HG02943 (cell line): ENCODE measurements at regions not wholly inside any gene's neighbourhood (a gene's known extent, or its start where the extent isn't known, plus 50 kb on each side); places are given as distances from the start of the nearest gene placed in this dataset.

Experiments used
- ATAC-seq: cut with Tn5 transposase; IDR thresholded peaks from one replicate; pipeline ENCODE4 v1.9.1; 2021; ENCODE audit warnings: mild to moderate bottlenecking, low read depth, moderate library complexity; ENCODE audit not compliant: unreplicated experiment

DNA sequence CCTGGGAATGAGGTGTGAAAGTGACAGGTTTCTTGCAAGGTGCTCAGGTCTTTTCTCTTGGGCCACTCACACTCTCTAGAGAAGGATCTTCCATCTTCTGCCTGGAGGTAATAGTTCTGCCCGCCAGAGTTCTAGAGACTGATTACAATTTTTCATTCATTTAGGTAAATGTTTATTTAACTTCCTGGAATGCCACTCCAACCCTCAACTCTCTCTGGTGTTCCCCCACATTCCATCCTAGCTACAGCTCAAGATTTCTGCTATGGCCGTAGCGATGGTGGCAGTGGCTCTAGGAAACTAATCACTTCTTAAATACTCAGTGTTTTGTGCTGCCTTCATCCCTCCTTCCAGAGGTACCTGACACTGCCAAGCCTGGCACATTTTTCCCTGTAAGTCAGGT is 174.6 kb downstream of the WDR11 start:
- no peak for ATAC-seq

DNA sequence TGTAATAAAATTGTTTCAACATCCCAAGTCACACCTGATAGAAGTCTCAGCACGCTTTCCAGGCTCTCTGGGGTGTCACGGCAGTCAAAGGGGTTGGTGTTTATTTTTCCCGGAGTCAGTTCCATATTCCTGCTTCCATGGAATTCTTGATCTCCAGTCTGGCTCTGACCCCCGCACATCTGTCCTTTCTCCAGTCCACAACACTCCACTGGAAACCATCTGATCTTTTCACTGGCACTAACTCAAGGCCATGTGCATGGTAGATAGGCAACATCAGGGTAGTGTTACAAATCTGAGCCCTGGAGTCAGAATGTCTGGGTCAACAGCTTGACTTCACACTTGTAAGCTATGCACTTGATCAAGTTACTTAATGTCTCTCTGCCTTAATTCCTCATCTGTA is 176.2 kb downstream of the WDR11 start:
- no peak for ATAC-seq

DNA sequence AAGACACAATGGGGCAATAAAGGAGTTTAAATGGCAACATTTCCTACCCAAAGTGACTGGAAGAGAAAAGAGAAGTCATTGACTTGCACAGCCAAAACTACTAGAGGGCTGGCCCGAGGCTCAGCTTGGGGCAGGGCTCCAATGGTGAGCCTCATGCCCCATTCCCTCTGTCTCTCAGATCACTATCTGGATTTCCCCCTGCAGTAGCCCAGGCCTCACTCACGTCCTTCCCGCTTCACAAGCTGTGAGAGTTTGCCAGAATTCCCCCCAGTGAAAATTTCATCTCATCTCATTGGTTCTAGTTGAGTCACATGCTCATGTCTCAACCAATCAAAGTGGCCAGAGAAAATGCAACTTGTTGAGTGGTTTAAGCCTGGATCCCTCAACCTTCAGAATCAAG is 181.3 kb downstream of the WDR11 start:
- no peak for ATAC-seq

DNA sequence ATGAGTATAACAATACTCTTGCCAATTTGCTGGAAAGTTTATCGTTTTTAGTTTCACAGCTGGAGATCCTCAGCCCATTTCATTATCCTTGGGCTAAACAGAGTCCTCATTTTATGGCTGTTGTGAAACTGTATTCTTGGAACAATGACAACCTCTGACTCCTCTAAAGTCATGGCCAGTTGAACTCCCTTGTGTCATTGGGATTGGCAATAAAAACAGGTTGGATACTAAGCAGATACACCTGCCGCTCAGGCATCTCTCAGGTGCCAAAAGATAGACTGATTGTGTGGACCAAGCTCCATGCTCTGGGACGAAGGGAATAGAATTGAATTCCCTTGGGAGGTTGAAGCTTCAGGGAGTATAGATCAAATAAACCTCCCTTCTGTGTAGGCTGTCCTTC is 182.2 kb downstream of the WDR11 start:
- ATAC-seq, result no peak

DNA sequence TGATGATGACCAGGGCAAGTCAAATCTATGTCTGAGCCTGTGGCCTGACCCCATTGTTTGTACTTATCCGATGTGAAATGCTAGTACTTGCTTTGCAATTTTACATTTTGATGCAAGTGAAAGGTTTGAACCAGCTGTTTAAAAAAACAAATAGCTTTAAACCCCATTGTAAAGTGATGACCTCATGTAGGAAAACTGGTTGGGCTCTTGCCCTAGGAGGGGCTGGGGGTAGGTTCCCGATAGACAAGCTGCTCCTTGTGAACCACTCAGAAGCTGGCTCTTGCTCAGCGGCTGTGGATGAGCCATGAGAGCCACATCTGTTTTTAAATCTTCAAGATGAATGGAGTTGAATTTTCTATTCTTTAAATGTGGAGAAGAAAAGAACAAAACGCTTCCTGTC is 185.3 kb downstream of the WDR11 start:
- no peak for ATAC-seq

DNA sequence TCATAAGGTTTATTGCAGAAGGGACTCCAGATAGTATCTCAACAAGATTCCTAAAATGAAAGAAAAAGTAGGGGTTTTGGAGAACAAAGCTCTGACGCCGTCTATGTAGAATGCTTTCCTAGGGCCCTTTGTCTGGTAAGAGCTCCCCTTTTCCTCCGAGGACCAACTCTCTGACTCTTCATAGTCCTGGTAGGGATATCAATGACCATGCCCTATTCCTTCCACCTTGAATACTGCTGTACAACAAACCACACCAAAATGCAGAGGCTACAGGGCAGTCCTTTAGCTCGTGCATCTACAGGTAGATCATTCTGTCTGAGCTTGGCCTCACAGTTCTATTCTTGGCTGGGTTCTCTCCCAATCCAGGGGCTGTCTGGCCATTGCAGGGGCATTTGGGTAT is 190.3 kb downstream of the WDR11 start:
- no peak for ATAC-seq

DNA sequence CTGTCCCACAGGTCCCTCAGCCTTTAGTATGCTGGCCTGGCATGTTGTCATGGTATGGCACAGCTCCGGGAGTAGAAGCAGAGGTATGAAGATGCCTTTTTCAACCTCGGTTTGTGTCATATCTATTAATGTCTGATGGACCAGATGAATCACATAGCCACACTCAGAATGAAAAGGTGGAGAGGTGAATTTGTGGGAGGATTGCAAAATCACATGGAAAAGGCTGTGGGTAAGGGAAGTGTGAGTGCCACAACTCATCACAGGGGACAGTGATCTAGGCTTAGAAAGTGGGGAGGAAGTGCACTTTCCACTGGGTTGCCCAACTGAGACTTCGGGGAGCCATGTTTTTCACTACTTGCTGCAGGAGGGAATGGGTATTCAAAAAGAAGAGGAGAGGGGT is 190.7 kb downstream of the WDR11 start:
- no peak for ATAC-seq

DNA sequence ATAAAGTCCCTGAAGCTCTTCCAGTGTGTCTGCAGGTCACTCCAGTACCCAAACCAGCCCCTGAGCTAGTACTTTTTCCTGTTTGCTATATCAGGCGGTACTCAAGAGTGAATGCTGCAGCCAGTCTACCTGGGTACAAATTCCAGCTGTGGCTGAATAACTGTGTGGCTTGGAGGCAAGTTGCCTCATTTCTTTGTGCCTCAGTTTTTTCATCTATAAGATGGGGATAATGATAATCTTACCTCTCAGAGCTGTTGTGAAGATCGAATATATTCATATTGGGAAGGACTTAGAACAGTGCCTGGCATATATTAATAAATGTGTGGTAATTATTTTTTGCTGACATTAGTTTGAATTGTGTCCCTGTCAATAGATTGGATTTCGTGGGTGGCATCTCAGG is 191.2 kb downstream of the WDR11 start:
- no peak for ATAC-seq

DNA sequence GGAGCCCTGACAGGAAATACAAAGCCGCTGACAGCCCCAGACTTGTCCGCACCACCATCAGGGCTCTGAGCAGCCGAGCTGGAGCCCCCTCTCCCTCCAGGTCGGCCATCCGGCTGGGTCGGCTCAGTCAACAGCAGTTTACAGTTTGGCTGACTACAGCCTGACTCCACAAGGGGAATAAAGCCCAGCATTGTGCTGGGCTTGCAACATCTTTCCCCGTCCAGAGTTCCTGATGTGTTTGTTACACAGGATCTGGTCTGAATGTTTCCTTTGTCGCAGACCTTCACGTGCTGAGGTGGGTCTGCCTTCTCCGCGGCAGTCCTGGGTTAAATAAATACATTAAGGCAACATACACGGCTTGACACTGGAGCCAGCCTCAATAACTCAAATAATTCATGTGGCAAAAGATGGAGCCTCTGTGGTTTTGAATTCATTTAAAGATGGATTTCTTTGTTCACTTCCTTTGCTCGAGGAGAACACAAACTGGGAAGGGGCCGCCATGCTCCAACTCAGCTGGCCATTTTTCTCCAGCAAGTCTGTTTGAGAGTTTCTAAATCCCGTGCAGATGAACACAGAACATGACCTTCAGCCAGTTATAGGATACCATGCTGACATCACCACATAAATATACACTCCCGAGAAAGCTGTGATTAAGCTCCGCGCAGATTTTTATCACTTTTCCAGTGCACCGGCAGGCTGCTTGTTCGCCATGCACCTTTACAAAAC is 192.1 kb downstream of the WDR11 start:
- no peak for ATAC-seq

DNA sequence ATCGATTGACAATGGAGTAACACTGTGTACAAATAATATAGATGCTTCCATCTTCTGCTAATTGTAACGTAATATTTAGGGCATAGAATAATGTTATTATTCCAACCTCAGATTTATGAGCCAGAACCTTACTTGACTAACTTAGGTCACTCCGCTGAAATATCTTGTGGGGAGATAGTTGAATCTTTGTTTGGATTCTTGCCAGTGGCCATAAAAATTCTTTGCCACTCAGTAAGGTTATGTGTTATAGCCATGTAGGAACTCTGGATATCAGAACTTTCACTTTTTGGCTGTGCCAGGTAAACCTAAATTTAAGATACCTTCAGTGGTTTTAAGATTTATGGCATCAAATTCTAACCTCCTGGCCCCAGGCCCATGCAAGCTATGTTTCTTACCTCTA is 197.6 kb downstream of the WDR11 start:
- no peak for ATAC-seq

DNA sequence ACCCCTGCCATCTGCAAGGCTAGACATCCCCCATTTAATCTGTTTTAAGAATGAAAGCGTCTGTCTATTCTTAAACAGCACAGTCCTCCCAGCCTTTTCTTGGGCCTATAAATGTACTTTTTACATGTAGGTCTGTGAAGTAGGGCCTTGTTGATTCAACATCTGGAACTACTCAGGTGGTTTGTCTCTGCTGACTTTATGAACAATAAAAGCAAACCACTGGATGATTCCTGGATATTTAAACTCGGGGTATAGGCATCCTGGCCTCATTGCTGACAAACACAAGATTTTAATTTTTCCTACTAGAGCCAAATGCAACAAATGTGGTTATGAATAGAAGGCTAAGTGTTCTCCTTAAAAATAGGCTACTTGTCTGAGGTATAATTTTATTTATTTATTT is 198.3 kb downstream of the WDR11 start:
- no peak for ATAC-seq

DNA sequence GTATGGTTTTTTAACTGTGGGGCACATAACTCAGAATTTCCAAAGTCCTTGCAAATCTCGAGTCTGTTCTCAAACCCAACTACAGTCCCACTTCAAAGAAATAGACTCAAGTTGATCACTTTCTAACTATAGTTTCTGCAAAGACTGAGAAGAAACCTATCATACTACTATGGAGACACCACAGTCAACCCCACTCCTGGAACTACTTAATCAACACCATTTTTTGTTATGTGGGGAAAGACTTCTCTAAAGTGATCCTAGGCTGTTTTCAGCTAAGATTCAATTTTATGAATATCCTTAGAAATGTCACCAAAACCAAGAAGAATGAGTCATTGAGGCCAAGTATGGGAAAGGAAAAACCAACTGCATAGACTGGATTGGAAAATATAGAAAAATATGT is 198.8 kb downstream of the WDR11 start:
- no peak for ATAC-seq

DNA sequence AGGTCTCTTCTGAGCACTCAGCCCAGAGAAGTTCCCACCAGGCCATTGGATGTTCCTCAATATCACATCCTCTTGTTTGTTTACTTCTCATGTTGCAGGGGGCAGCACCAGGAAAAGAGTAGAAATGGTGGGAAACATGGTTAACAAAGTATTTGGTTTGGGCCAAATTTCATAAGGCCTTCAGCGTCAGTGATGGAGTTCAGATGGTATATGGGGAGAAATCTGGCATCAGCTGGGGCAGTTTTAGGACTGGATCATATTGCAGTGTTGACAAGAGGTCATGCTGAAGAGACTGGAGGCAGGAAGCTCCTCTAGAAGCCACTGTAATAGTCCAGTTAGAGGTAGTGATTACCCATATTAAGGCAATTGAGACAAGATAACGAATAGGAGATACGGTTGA is 200.0 kb downstream of the WDR11 start:
- ATAC-seq, result no peak

DNA sequence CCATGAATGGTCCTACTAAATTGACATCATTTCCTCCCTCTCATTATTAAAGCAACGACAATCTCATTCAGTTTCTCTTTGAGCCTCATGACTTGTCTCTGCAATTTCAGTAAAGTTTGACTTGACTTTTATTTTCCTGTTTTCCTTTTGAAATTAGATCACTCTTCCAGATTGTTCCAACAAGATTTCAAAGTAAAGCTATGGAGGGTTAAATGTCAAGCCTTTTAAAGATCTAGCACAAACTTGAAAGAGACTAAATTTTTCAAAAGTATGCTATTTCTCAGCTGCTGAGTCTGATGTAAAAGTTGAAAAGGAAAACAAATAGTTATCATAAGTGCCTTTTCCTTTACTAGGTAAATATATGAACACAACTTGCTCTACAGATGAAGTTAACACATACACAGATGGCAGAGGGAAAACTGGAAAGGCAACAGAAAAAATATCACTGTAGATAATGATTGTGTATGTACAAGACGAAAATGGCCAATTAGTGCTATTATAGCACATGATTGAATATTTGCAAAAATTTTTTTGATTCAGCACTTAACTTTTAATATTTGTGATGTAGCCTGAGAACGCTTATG is 200.6 kb downstream of the WDR11 start:
- ATAC-seq, result no peak

DNA sequence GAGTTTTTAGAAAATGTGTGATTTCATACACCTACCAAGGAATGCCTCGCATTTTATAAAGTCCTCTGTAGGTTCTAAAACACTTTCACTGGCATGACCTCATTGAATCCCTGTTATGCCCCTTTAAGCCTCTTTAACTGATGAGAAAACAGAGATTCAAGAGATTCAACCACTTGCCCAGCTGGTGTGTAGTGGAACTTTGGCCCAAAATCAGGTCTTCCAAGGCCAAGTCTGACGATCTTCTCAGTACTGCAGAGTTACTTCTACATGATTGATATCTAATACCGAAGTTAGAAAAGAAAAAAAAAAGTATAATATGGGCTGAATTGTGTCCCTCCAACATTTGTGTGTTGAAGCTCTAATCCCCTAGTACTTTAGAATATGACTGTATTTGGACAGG is 202.0 kb downstream of the WDR11 start:
- ATAC-seq, result no peak

DNA sequence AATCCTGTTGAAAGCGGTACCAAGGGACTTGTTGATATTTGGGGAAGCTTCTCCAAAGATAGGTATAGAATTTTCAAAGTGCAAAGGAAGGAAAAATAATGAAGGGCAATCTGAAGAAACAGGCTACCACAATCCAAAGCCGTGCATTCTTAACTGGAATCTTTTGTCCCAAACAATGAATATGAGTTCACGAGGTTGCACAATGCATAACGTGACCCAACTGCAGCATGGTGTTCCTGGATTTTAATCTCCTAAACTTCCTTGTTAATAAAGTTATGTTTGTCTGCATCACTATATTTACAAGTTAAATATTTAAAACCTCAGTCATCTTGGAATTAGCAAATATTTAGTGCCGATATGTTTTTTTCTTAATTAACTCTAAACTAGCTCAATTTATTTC is 203.7 kb downstream of the WDR11 start:
- no peak for ATAC-seq

DNA sequence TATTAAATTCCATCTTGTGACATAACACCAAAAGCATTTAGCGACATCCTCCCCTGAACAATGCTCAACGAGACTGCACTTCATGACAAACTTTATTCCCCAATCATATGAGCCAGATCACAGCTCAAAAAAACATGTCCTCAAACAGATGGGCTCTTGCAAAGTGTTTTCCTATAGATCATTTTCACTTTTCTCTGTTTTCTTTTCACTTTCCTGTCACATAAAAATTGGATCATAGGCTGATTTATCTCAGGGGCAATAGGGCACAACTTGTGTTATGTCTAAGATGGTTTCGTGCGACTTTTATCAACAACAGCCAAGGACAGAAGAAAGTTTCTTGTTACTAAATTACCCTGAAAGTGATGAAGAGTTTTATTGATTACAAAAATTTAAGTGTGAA is 206.1 kb downstream of the WDR11 start:
- ATAC-seq, result no peak

DNA sequence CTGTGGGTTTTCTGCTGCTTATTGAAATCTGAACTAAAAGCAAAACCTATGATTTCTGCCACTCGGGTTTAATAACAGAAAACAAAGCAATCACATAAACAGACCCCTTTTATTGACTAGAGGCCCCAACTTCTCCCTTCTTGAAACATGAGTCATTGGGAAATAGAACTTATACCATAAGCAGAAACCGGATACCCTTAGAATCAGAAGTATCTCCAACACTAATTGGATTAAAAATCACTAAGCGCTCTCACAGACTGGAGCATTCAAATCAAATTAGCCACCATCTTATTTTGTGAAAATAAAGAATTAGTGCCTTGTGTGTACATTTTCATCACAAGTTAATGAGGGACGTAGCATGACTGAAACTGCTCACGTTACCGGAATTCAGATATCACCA is 206.9 kb downstream of the WDR11 start:
- ATAC-seq, result no peak

DNA sequence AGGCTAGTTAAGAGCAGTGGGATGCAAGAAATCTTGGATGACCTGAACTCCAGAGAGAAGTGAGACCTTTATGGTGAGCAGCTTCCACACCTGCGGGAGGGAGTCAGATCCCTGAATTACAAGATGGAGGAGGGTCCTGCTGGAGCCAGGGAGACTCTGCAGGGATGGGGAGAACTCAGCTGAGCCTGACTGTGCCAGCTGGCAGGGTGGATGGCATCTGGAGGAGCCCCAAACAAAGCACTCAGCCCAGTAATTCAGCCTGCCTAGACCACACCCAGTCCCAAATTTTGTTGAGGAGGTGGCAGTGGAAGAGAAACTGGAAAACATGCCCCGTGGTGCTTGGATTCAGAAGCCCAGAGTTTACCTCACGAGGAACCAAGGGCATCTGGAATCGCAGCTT is 208.2 kb downstream of the WDR11 start:
- ATAC-seq, result no peak

DNA sequence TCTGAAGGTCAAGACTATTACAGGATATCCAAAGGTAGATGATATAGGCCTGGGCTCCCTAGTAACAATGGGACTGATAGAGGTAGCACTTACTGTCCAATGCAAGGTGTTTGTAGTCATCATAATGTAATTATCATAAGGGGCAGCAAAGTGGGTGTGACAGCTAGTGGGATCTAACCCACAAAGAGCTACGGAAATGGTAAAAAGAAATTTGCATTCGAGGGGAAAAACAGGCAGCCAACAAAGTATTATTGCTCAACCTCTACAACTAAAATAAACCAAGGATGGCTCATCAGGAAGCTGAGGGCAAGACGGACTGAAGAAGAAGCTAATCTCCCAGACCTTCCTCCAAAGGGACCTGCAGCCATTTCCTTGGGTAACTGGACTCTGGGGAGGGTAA is 211.0 kb downstream of the WDR11 start:
- ATAC-seq, result no peak

DNA sequence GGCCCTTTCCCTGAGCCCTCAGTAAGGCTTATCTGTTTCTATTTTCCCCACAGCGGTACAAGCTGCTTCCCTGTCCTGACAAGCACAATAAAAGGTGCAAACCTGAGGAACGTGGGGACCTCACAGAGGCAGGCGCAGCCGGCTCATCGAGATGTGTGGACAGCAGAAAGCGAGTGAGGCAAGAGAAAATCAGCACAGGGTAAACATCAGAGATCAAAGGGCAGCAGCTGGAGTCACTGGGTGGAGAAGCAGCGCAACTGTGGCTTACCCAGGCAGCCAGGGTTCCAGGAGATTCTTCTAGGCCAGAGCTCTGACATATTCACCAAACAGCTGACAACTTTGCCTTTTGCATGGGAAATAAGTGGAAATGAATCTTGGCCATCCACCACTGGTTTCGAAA is 212.6 kb downstream of the WDR11 start:
- ATAC-seq, result no peak

DNA sequence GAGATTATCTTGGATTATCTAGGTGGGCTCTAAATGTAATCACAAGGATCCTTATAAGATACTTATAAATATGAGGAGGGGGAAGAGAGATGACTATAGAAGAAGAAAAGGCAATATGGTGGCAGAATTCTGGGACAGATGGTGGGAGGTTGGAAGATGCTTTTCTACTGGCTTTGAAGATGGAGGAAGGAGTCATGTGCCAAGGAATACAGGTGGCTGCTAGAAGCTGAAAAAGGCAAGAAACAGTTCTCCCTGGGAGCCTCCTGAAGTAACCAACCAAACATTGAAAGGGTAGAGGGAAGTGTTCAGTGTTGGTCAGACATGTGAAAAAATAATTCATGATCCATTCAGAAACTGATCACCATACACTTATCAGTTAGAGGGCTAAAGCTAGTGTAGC is 213.3 kb downstream of the WDR11 start:
- no peak for ATAC-seq

DNA sequence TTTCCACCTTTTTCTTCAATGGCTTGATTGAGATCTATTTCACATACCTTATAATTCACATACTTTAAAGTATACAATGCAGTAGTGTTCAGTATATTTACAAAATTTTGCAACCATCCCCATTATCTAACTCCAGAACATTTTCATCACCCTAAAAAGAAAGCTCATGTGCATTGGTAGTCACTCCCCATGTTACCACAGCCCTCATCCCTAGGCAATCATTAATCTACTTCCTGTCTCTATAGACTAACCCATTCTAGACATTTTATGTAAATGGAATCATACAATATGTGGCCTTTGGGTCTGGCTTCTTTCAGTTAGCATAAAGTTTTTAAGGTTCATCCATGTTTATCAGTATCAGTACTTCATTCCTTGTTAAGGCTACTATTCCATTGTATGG is 214.2 kb downstream of the WDR11 start:
- ATAC-seq, result no peak
